ENCODE measurements at regions not wholly inside any gene's neighbourhood (a gene's known extent, or its start where the extent isn't known, plus 50 kb on each side); places are given as distances from the start of the nearest gene placed in this dataset.
"Not testable (repeated sequence)": the region's sequence is repeated elsewhere in the genome, so short reads cannot be mapped to it uniquely, and the experiment has no call there.

- DNase-seq, result peak; percentile 83
These were observed 220.5 kb upstream of the ATXN7L3B start for GRCh38 chr12:74317078-74317601.

GRCh38 chr12:74317741-74318140 lies 219.9 kb upstream of the ATXN7L3B start:
- no peak for DNase-seq

GRCh38 chr12:74319886-74320285 lies 217.7 kb upstream of the ATXN7L3B start:
- DNase-seq, result no peak

- no peak for DNase-seq
These were observed 216.3 kb upstream of the ATXN7L3B start for GRCh38 chr12:74321381-74321780.

GRCh38 chr12:74322792-74323191 lies 214.8 kb upstream of the ATXN7L3B start:
- no peak for DNase-seq

GRCh38 chr12:74328623-74329022 lies 209.0 kb upstream of the ATXN7L3B start:
- no peak for DNase-seq

GRCh38 chr12:74334780-74335179 lies 202.9 kb upstream of the ATXN7L3B start:
- peak; percentile 86 for DNase-seq

GRCh38 chr12:74337951-74338350 lies 199.7 kb upstream of the ATXN7L3B start:
- DNase-seq, result peak; percentile 86

- DNase-seq, result no peak
These were observed 198.4 kb upstream of the ATXN7L3B start for GRCh38 chr12:74339211-74339610.

GRCh38 chr12:74349925-74350324 lies 187.7 kb upstream of the ATXN7L3B start:
- DNase-seq, result no peak

- DNase-seq, result peak; percentile 76
These were observed 172.3 kb upstream of the ATXN7L3B start for GRCh38 chr12:74365178-74365964.

- no peak for DNase-seq
These were observed 166.9 kb upstream of the ATXN7L3B start for GRCh38 chr12:74370608-74371216.

GRCh38 chr12:74379114-74379513 lies 158.5 kb upstream of the ATXN7L3B start:
- DNase-seq, result no peak

GRCh38 chr12:74381958-74382357 lies 155.7 kb upstream of the ATXN7L3B start:
- no peak for DNase-seq

GRCh38 chr12:74382983-74383382 lies 154.7 kb upstream of the ATXN7L3B start:
- no peak for DNase-seq

- DNase-seq, result peak; percentile 72
These were observed 146.4 kb upstream of the ATXN7L3B start for GRCh38 chr12:74391283-74391682.

- peak; percentile 52 for DNase-seq
These were observed 144.4 kb upstream of the ATXN7L3B start for GRCh38 chr12:74393272-74393671.

- no peak for DNase-seq
These were observed 143.0 kb upstream of the ATXN7L3B start for GRCh38 chr12:74394647-74395046.

GRCh38 chr12:74401035-74401434 lies 136.6 kb upstream of the ATXN7L3B start:
- peak; percentile 70 for DNase-seq

- DNase-seq, result no peak
These were observed 135.7 kb upstream of the ATXN7L3B start for GRCh38 chr12:74401966-74402365.

- DNase-seq, result not testable (repeated sequence)
These were observed 134.5 kb upstream of the ATXN7L3B start for GRCh38 chr12:74403221-74403470.

- DNase-seq, result peak; percentile 30
These were observed 129.0 kb upstream of the ATXN7L3B start for GRCh38 chr12:74408601-74409166.

GRCh38 chr12:74412606-74413230 lies 124.9 kb upstream of the ATXN7L3B start:
- DNase-seq, result peak; percentile 76

- DNase-seq, result peak; percentile 82
These were observed 122.0 kb upstream of the ATXN7L3B start for GRCh38 chr12:74415633-74416032.
